ENCODE measurements at regions not wholly inside any gene's neighbourhood (a gene's known extent, or its start where the extent isn't known, plus 50 kb on each side); places are given as distances from the start of the nearest gene placed in this dataset.

DNA sequence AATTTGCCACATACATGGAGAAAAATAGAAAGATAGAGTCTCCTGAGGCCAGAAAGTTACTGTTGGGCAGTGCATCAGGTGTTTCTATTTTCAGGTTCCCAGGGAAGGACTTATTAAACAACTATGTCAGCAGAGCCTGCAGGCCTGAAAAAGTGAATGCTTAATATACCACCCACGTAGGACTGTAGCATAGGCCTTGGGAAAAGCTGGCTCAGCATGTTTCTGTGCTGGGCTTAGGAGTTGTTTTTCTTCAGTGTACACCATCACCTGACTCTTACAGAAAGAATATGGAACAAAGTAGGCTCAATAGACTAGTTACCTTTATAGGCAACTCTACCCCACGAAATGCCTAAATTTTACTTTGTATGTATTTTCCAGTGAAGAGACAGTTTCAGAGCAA lies 1385.9 kb downstream of the FAM133A start:
- DNase-seq (ENCODE audit: low read depth), result no peak
- no peak overlapping the region for H3K4me3 ChIP-seq (ENCODE audit: low read length)
- TF ChIP-seq, protein P1, sequence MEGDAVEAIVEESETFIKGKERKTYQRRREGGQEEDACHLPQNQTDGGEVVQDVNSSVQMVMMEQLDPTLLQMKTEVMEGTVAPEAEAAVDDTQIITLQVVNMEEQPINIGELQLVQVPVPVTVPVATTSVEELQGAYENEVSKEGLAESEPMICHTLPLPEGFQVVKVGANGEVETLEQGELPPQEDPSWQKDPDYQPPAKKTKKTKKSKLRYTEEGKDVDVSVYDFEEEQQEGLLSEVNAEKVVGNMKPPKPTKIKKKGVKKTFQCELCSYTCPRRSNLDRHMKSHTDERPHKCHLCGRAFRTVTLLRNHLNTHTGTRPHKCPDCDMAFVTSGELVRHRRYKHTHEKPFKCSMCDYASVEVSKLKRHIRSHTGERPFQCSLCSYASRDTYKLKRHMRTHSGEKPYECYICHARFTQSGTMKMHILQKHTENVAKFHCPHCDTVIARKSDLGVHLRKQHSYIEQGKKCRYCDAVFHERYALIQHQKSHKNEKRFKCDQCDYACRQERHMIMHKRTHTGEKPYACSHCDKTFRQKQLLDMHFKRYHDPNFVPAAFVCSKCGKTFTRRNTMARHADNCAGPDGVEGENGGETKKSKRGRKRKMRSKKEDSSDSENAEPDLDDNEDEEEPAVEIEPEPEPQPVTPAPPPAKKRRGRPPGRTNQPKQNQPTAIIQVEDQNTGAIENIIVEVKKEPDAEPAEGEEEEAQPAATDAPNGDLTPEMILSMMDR (IDR thresholded peaks at IDR 0.05; ENCODE audit: insufficient read depth, low read depth, low read length, missing control alignments), result no peak

DNA sequence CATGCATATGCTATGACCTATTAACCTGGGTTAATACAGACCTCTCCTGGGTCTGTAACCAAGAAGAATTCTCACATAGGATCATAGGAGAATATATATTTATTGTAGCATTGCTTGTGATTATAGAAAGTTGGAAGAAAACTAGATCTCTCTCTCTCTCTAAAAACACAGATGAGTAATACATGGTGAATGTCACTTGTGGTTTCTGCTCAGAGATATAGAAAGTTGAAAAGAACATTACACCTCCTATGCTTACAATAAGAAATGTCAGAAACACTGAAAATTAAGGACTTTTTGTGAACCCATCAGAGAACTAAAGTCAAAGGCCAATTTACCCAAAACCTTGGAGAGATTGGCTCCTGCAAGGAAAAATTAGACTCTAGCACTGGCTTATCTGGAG lies 1389.5 kb downstream of the FAM133A start:
- no peak for DNase-seq (ENCODE audit: low read depth)
- TF ChIP-seq, protein P1 (IDR thresholded peaks at IDR 0.05; ENCODE audit: insufficient read depth, low read depth, low read length, missing control alignments), result no peak
- H3K4me3 ChIP-seq (ENCODE audit: low read length), result no peak overlapping the region

DNA sequence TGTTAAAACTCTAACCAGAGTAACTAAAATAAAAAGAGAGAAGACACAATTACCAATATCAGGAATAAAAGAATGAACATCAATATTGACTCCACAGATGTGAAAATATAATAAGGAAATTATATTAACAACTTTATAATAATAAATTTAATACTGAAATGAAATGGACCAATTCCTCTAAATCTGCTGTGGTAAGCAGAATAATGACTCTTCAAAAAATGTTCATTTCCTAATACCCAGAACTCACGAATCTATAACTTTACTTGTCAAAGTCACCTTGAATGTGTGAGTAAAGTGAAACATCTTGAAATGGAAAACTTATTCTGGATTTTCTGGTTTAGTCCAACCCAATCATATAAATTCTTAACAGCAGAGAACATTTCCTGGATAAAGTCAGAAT lies 1391.1 kb downstream of the FAM133A start:
- DNase-seq (ENCODE audit: low read depth), result no peak
- H3K4me3 ChIP-seq (ENCODE audit: low read length), result no peak overlapping the region
- TF ChIP-seq, protein P1 (IDR thresholded peaks at IDR 0.05; ENCODE audit: insufficient read depth, low read depth, low read length, missing control alignments), result no peak

DNA sequence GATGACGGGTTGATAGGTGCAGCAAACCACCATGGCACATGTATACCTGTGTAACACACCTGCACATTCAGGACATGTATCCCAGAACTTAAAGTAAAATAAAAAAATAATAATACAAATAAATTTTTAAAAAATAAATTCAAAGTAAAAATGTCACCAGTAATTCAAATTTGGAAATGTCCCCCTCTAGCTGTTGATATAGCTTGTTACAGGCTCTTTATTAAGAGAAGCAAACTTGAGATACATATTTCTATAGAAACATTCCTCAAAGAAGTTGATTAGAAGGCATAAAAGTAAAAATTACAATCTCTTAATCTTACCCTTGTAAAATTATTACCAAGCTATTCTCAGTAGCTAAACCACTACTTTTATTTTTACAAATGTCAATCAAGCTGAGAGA lies 1397.0 kb downstream of the FAM133A start:
- no peak overlapping the region for H3K4me3 ChIP-seq (ENCODE audit: low read length)
- no peak for DNase-seq (ENCODE audit: low read depth)
- TF ChIP-seq, protein P1 (IDR thresholded peaks at IDR 0.05; ENCODE audit: insufficient read depth, low read depth, low read length, missing control alignments), result no peak

DNA sequence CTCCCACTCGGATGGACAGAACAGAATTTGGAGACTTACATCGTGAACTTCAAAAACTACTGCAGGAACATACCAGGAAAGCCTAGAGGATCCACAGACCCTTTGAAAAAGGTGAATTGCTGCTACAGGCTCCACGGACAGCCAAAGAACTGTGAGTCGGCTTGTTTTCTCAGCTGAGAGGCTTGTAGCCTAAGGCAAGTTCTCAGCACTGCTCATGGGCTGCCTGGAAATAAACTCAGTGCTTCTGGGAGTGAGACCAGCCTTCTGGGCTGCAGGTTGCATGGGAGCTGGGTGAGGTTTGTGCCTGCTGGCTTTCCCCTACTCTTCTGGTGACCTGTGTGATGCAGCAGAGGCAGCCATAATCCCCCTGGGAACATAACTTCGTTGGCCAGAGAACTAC lies 1397.6 kb downstream of the FAM133A start:
- H3K4me3 ChIP-seq (ENCODE audit: low read length), result no peak overlapping the region
- TF ChIP-seq, protein P1 (IDR thresholded peaks at IDR 0.05; ENCODE audit: insufficient read depth, low read depth, low read length, missing control alignments), result no peak
- peak; percentile 22 for DNase-seq (ENCODE audit: low read depth)

DNA sequence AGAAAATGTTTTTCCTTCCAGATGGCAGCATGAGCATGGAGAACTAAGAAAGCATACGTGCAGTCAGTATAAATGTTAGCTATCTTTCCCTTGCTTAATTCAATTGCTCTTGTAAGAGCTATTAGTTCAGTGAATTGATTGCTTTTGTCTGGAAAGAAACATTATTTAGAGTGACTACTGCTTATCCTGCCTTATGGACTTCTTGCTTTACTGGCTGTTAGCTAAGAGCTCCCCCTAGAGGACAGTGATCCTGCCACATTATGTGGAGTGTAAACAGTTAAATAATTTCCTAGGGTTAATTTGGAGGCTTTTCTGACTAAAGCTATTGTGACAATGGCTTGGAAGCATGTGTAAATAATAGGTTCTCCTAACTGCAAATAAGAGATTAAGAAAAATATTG lies 1402.4 kb downstream of the FAM133A start:
- TF ChIP-seq, protein P1 (IDR thresholded peaks at IDR 0.05; ENCODE audit: insufficient read depth, low read depth, low read length, missing control alignments), result peak; percentile 50
- DNase-seq (ENCODE audit: low read depth), result peak; percentile 33
- no peak overlapping the region for H3K4me3 ChIP-seq (ENCODE audit: low read length)

DNA sequence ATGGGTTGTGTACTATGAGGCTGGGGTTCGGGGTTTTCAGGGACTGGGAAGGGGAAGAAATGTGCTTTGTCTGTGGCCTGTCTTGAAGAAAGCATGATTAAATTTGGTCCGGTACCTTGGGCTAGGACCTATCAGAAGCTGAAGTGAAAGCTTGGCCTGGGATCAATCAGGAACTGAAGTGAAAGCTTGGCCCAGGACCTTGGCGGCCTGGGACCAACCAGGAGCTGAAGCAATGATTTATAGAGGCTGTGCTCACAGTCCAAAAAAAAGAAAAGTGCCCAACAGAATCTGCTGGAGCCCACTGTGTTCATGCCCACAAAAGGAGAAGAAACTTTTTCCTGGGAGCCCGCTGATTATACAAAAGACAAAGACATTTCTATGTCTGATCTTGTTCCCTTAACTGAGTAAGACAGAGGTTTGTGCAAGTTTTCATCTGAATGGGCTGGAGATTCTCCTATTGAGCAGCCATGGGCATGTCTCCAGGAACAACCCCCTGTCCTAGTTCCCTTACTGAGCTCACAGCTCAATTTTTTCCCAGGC lies 1427.9 kb downstream of the FAM133A start:
- no peak overlapping the region for H3K4me3 ChIP-seq (ENCODE audit: low read length)
- DNase-seq (ENCODE audit: low read depth), result no peak
- TF ChIP-seq, protein P1 (IDR thresholded peaks at IDR 0.05; ENCODE audit: insufficient read depth, low read depth, low read length, missing control alignments), result no peak

Data from epithelial cell of esophagus (primary cell).